Rectal smooth muscle tissue (tissue), 1 donor: ENCODE measurements at regions not wholly inside any gene's neighbourhood (a gene's known extent, or its start where the extent isn't known, plus 50 kb on each side); places are given as distances from the start of the nearest gene placed in this dataset.

Experiments
- H3K27ac ChIP-seq: one replicate; pipeline ENCODE4 v1.7.0; 2013; ENCODE audit warnings: low read depth, low read length, inconsistent platforms
- H3K27me3 ChIP-seq: one replicate; pipeline ENCODE4 v1.7.0; 2013; ENCODE audit warnings: low read length; ENCODE audit not compliant: control insufficient read depth, insufficient read depth
- H3K36me3 ChIP-seq: one replicate; pipeline ENCODE4 v1.7.0; 2013; ENCODE audit warnings: low read length; ENCODE audit not compliant: control insufficient read depth, insufficient read depth
- H3K4me1 ChIP-seq: one replicate; pipeline ENCODE4 v1.7.0; 2013; ENCODE audit warnings: low read length; ENCODE audit not compliant: control insufficient read depth, insufficient read depth
- H3K4me3 ChIP-seq: one replicate; pipeline ENCODE4 v1.7.0; 2013; ENCODE audit warnings: low read length
- H3K9ac ChIP-seq: one replicate; pipeline ENCODE4 v1.7.0; 2013; ENCODE audit warnings: low read length

DNA sequence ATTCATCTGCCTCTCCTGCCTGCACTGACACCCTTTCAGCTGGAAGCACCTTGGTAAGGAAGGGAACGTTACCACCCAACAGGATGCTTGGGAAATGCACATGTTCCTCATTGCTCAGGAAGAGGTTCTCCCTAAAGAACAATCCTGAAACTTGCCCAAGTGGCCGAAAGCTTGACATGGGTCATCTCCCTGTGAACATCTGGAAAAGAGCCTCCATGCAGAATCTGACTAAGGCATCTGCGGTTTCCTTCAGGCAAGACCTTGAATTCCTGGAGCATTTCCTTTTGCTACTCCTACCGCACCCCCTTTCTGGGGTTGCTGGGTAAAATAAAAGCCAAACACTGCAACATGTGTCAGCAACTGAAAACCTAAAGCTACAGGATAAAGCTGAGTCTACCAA, 68.7 kb upstream of the SNRK start:
- Histone ChIP-seq H3K27me3 (no peaks in the 10 kb centered on the region), H3K27ac (no peak overlapping the region), H3K4me1 (no peaks in the 10 kb centered on the region), H3K4me3 (no peak overlapping the region), H3K36me3 (no peaks in the 10 kb centered on the region), H3K9ac (no peak overlapping the region)

DNA sequence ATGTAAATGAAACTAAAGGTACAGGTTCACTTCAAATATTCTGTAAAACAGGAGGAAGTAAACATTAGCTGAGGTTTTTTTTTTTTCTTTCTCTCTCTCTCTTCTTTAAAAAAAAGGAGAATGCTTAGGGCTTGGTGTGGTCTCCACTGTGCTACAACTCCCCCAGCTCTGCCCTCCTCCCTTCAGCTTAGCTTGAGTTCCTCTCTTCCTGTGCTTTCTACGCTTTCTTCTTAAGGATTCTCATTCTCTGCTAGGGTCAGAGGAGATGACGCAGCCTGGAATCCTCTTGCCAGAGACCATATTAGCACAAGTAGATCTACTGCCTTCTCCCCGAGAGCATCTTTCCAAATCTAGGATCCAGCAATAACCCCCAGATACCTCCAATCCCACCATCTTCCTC, 69.1 kb upstream of the SNRK start:
- Histone ChIP-seq H3K36me3 (no peaks in the 10 kb centered on the region), H3K27ac (no peak overlapping the region), H3K4me3 (no peak overlapping the region), H3K4me1 (no peaks in the 10 kb centered on the region), H3K9ac (no peak overlapping the region), H3K27me3 (no peaks in the 10 kb centered on the region)

DNA sequence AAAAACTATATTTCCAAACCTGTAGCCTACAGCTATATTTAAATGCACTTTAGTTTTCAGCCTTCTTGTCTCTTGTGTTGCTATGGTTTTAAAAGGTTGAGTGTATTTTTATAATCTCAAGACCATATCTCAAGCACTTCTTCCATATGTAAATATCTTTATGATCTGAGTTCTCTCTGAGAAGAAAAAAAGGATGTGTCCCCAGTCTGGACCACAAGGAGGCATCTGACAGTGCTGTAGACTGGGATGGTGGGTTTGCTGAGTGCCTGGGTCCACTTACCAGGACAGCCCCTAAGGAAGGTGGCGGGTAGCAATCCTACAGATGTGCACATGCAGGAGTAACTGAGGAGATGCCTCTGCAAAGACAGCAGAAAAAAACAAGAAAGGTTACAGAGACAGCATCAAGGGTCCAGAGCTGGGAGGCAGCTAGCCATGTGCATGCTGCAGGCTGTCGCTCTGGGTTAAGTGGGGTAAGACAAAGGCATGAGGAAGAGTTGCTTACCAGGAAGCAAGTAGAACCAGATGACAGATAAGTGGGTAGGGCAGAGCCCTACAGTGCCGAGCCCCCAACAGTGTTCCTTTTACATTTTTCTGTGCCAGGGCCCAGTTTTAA, 70.6 kb upstream of the SNRK start:
- Histone ChIP-seq H3K4me1 (no peaks in the 10 kb centered on the region), H3K9ac (no peak overlapping the region), H3K36me3 (no peaks in the 10 kb centered on the region), H3K27me3 (no peaks in the 10 kb centered on the region), H3K4me3 (no peak overlapping the region), H3K27ac (no peak overlapping the region)

DNA sequence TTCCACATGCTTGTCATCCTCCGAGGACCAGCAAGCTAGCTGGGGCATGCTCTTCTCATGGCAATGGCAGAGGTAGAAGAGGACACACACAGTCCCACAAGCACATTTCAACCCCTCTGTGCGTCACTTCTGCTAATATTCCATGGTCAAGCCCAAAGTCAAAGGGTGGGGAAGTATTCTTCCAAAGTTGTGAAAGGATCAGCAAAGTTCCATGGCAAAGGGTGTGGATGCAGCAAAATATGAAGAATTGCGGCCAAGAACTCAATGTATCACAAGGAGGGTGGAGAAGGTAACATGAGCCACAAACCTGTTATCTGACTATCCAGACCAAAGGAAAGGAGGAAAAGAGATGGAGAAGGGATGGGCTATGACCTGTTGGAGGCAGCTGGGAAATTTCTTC, 71.2 kb upstream of the SNRK start:
- Histone ChIP-seq H3K4me1 (no peaks in the 10 kb centered on the region), H3K9ac (no peak overlapping the region), H3K27ac (no peak overlapping the region), H3K27me3 (no peaks in the 10 kb centered on the region), H3K36me3 (no peaks in the 10 kb centered on the region), H3K4me3 (no peak overlapping the region)

DNA sequence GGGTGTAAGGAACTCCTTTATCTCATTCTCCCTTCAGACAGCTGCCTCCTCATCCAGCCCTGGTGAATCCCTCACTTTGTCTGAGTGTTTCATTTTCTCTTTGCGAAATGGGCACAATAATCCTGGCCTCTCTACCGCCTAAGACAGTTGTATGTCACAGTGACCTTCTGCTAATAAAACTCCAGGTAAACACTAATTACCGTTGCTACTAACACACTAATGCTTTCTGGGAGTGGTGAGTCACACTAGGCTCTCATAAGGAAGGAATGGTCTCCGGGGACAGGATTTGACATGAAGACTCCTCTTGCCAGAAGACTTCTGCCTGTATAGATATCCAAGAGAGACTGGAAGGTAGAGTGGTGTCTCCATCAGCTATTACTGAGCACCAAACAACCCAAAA, 71.7 kb upstream of the SNRK start:
- H3K4me1 ChIP-seq = no peaks in the 10 kb centered on the region
- H3K27me3 ChIP-seq = no peaks in the 10 kb centered on the region
- no peaks in the 10 kb centered on the region for H3K36me3 ChIP-seq
- no peak overlapping the region for H3K9ac ChIP-seq
- H3K27ac ChIP-seq = no peak overlapping the region
- H3K4me3 ChIP-seq = no peak overlapping the region

DNA sequence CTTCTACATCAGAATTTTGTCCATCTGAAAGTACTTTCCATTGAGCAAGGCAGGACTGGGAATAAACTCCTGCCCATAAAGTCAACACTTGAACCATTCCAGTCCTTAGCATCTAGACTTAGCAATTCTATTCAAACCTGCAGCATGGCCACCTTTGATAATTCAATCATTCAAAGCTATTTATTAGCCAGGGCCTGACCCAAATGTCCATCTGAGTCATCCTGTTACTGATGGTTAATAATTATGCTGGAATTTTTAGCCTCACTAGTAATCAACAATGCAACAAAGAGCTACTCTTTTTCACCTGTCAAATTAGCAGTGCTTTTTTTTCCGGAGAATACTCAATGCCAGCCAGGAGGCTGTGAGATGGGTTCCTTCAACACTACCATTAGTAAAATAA, 72.7 kb upstream of the SNRK start:
- Histone ChIP-seq H3K4me1 (no peaks in the 10 kb centered on the region), H3K27ac (no peak overlapping the region), H3K36me3 (no peaks in the 10 kb centered on the region), H3K9ac (no peak overlapping the region), H3K27me3 (no peaks in the 10 kb centered on the region), H3K4me3 (no peak overlapping the region)

DNA sequence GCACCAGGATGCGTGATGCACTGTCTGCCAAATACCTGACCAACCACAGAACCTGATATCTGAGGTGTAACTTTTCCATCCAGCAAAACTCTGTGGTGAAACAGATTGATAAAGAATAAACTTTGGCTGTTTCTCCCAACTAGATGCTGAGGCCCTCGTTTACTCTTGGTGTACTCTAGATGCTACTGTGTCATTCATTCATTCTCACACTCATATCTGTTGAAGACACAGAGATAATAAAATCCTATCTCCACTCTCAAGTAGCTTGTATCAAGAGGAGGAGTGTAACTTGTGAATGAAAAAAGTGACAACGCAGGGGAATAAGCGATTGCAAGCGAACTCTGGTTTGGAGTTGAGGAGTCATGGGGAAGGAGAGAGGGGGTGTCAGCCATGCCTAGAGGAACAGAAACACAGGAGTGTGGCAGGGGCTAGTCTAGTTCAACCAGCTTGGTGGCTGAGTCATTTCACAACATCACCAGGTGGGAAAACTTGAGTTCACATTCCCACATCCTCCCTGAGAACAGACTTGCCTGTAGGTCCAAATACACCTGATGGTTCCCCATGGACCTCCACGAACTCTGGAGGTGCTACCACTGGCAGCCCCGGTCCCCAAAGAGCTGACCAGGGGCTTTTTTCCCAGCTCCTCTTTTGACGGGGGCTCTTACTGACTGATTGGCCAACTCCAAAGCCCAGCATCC, 73.3 kb upstream of the SNRK start:
- Histone ChIP-seq H3K9ac (no peak overlapping the region), H3K27me3 (no peaks in the 10 kb centered on the region), H3K36me3 (no peaks in the 10 kb centered on the region), H3K27ac (no peak overlapping the region), H3K4me3 (no peak overlapping the region), H3K4me1 (no peaks in the 10 kb centered on the region)

DNA sequence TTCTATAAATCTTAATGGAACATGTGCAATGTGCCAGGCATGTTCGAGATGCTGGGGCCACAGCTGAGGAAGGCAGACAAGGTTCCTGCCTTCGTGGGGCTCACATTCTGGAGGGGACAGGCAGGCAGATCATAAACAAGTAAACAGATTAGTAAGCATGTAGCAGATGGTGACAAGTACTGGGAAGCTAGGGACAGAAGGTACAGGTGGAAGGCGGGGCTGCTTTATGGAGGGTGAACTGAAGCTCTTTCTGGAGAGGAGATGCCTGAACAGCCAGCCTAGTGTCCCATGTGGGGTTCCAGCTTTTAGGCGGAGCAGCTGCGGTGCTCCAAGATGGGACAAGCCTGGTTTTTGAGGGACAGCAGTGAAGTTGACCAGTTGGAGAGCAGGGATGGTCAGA, 74.7 kb upstream of the SNRK start:
- Histone ChIP-seq H3K9ac (no peak overlapping the region), H3K27ac (no peak overlapping the region)

DNA sequence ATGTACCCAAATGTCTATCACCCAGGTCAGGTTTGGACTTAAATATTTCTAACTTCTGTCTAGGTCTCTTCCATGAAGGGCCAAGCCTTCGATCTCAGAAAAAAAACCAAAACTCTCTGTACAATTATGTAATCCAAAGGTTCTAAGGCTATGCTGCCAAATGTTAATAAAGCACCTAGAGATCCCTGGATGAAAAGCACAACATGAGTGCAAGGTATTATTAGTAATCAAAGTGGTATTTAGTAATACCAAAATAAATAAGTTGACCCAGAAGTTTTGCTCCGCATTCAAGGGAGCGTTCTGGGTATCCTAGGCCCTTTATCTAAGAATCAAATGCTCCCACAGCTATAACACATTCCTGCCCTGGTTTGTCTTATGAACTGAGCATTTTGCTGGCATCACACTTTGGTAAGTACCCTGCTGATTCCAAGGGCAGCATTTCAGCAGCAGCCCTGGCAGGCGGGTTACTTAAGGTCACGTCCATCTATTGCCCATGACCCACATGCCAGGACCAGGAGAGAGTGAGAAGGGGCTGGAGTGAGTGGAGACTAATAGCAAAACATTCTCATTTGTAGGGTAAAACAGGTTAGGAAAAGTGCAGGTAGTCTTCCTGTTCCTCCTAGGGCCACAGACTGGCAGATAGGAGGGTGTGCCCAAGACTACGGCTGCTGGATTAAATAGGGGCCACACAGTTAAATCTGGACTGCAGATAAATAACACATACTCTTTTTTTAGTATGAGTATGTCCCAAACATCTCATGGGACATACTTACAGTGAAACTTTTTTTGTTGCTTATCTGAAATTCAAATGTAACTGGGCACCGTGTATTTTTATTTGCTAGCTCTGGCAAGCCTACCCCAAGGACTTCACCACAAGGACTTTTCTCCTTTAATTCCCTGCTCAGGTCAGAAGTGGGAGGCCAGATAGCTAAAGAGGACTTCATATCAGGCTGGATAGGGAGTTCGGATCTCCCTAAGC, 76.0 kb upstream of the SNRK start:
- no peaks in the 10 kb centered on the region for H3K27me3 ChIP-seq
- no peak overlapping the region for H3K9ac ChIP-seq
- H3K4me1 ChIP-seq = no peaks in the 10 kb centered on the region
- H3K4me3 ChIP-seq = no peak overlapping the region
- H3K36me3 ChIP-seq = no peaks in the 10 kb centered on the region
- H3K27ac ChIP-seq = no peak overlapping the region

More for the DNA sequence above, 74.7 kb upstream of the SNRK start:
- Histone ChIP-seq H3K27me3 (no peaks in the 10 kb centered on the region), H3K4me1 (no peaks in the 10 kb centered on the region), H3K36me3 (no peaks in the 10 kb centered on the region), H3K4me3 (no peak overlapping the region)

DNA sequence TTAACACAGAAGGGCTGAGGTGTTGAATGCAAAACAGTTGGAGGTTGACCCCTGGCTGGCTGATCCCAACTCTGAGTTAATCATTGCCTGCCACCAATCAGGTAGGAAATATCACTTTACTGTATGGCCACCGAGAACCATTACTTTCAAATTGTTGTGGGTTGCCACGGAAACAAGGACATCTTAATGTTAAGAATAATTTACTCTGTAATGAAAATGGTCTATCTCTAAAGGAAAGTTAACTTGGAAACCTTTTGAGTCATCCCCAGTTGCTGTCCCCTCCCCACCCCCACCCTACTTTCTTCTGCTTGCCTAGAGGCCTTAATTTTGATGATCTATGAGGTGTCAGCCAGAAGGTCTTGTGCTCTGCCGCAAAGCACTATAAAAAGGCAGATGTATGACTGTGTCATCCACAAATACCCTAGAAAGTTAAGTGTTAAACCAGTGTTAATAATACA, 78.7 kb upstream of the SNRK start:
- Histone ChIP-seq H3K27ac (no peak overlapping the region), H3K4me1 (no peaks in the 10 kb centered on the region), H3K4me3 (no peak overlapping the region), H3K36me3 (no peaks in the 10 kb centered on the region), H3K9ac (no peak overlapping the region), H3K27me3 (no peaks in the 10 kb centered on the region)

DNA sequence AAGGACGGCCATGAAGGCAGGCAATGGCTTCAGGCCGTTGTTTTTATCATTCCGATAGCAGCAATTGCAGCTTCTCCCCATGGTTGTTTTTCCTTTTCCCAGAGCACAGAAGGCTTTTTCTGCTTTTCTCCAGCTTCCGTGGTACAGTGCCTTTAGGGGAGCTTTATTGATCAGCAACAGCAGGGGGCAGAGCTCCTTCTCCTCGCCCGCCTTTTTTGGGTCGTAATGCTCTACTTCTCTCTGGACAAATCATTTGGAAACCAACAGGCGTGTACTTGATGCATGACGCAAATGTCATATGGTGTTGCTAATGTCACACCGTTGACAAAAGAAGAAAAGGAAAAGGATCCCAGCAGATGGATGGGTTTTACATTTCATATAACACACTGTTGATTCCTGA, 79.7 kb upstream of the SNRK start:
- H3K36me3 ChIP-seq = no peaks in the 10 kb centered on the region
- no peak overlapping the region for H3K9ac ChIP-seq
- no peaks in the 10 kb centered on the region for H3K4me1 ChIP-seq
- no peaks in the 10 kb centered on the region for H3K27me3 ChIP-seq
- no peak overlapping the region for H3K27ac ChIP-seq
- H3K4me3 ChIP-seq = no peak overlapping the region

DNA sequence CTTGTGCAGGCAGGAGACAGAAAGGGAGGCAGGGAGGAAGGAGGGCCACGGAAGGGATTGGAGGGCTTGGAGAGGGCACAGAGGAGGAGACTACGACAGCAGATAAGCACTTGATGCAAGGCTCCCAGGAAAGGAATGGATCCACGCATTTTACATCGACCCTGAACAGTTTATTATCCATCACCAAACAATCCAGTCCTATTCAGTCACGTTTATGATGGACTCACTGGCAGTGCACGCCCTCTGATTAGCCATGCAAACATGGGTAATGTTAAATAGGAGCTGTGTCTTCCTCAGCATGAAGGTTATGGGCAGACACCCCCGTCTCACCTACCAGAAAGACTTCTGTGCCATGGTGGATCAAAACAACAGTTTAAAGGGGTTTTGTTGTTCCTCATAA, 80.2 kb upstream of the SNRK start:
- H3K4me1 ChIP-seq = no peaks in the 10 kb centered on the region
- no peaks in the 10 kb centered on the region for H3K27me3 ChIP-seq
- no peaks in the 10 kb centered on the region for H3K36me3 ChIP-seq
- H3K27ac ChIP-seq = no peak overlapping the region
- H3K4me3 ChIP-seq = no peak overlapping the region
- H3K9ac ChIP-seq = no peak overlapping the region
